ENCODE measurements at regions not wholly inside any gene's neighbourhood (a gene's known extent, or its start where the extent isn't known, plus 50 kb on each side); places are given as distances from the start of the nearest gene placed in this dataset.

DNA sequence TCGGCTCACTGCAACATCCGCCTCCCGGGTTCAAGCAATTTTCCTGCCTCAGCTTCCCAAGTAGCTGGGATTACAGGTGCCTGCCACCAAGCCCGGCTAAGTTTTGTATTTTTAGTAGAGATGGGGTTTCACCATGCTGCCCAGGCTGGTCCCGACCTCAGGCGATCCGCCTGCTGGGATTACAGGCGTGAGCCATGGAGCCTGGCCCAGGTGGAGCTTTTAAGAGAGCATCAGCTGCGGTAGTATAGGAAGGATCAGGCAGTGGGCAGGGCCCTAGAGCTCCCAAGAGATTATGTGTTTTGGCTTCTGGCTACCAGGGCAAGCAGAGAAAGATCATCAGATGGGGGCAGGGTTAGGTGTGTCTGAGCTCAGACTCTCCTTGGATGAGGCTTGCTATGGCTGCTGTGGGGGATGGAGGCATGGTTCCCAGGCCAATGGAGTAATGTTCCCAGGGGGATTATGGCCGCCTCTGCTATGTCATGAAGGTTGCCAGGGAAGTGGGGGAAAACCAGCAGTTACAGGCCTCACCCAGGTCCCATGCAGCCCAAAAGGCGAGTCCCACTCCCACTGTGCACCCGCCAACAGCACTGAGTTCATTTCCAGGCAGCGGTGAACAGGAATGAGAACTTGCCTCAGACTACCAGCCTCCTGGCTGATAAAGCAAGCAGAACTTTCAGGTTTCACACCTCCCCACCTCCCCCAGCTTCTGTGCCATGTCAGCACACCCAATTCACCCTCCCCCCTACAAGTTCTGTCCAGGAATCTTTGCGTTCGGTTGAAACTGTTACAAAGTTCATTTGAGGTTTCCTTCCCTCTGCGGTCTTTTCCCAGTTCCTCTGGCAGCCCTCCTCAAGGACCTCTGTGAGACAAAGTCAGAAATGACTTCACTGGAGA, 507.6 kb downstream of the SPATA31D1 start:
- Histone ChIP-seq H3K27ac (no peak overlapping the region), H3K36me3 (no peaks in the 10 kb centered on the region), H3K9me3 (no peaks in the 10 kb centered on the region), H3K4me3 (no peak overlapping the region), H3K27me3 (ENCODE audit: low read depth) (no peaks in the 10 kb centered on the region), H3K4me1 (no peaks in the 10 kb centered on the region)
- TF ChIP-seq, protein P1, sequence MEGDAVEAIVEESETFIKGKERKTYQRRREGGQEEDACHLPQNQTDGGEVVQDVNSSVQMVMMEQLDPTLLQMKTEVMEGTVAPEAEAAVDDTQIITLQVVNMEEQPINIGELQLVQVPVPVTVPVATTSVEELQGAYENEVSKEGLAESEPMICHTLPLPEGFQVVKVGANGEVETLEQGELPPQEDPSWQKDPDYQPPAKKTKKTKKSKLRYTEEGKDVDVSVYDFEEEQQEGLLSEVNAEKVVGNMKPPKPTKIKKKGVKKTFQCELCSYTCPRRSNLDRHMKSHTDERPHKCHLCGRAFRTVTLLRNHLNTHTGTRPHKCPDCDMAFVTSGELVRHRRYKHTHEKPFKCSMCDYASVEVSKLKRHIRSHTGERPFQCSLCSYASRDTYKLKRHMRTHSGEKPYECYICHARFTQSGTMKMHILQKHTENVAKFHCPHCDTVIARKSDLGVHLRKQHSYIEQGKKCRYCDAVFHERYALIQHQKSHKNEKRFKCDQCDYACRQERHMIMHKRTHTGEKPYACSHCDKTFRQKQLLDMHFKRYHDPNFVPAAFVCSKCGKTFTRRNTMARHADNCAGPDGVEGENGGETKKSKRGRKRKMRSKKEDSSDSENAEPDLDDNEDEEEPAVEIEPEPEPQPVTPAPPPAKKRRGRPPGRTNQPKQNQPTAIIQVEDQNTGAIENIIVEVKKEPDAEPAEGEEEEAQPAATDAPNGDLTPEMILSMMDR (IDR thresholded peaks at IDR 0.05): no peak
- DNase-seq (no peak), ATAC-seq (no peak)
- intact Hi-C loops (cut with DNase I): no loop called here

DNA sequence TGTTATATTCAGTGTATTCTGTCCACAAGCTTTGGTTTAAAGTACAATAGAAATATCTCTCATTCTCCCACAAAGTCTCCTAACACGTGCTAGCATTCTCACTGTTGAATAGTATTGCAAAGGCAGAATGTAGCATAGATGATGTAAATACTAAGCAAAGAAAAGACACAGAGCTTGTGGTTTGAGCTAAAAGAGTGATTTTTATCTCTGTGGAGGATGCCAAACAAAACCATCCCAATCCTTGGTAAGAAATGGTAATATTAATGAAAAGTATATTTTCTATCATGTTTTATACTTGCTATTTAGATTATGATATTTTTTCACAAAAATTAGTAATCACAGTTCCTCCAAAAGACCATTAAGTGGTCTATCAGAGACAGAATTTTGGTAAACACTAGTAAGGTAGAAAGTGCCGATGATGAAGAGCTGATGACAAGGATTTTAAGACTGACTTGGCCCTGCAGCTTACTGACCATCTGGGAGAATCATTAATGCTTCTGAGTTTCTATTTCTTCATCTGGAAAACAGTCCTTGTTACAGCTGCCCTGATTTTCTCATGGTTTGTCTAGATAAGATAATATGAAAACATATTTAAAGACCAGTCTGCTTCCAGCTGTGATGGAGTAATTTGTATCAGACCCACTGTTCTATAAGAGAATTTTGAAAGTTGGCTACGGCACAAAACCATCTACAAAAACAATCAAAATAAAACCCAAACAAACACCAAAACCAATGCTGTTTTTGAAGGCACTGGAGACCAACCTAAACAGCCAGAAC, 510.2 kb downstream of the SPATA31D1 start:
- H3K27ac ChIP-seq: no peak overlapping the region
- TF ChIP-seq, protein P1 (IDR thresholded peaks at IDR 0.05): no peak
- H3K9me3 ChIP-seq: no peaks in the 10 kb centered on the region
- H3K36me3 ChIP-seq: no peaks in the 10 kb centered on the region
- ATAC-seq (no peak), DNase-seq (no peak)
- no peaks in the 10 kb centered on the region for H3K27me3 ChIP-seq (ENCODE audit: low read depth)
- intact Hi-C loops (cut with DNase I): no loop called here
- no peak overlapping the region for H3K4me3 ChIP-seq
- no peaks in the 10 kb centered on the region for H3K4me1 ChIP-seq

DNA sequence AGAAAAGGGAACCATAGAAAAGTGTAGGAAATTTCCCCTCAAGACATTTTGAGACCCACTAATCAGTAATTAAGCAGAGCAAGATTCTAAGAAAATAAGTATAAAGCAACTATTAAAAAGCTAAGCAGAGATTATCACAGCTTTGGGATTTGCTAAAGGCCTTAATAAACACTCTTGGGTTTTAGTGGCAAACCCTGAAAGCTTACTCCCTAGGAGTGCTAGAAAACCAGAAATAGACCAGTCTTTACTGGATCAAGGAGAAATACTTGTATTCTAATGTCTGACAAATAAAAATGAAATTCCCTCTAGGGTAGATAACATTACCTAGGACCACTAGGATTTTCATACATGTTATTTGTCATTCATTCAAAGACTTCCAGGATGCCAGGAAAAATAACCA, 510.8 kb downstream of the SPATA31D1 start:
- Histone ChIP-seq H3K4me1 (no peaks in the 10 kb centered on the region), H3K27ac (no peak overlapping the region), H3K9me3 (no peaks in the 10 kb centered on the region), H3K36me3 (no peaks in the 10 kb centered on the region), H3K27me3 (ENCODE audit: low read depth) (no peaks in the 10 kb centered on the region), H3K4me3 (no peak overlapping the region)
- ATAC-seq (no peak), DNase-seq (no peak)
- TF ChIP-seq, protein P1 (IDR thresholded peaks at IDR 0.05): no peak
- intact Hi-C loops (cut with DNase I): no loop called here

DNA sequence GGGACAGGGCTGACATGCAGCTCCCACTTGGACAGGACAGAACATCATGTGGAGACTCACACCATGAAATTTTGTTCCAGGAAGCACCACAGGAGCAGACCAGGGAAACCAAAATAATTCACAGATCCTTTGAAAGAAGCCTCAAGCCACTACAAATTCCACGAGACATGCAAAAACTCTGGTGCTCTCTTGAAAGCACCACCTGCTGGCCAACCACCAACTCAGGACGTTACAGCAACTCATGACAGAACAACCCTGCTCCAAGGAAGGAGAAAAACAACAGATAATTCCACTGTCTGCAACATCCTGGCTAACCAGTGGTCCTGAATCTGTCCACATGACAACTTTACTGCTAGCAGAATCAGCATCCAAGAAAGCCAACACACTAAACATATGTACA, 516.0 kb downstream of the SPATA31D1 start:
- H3K4me1 ChIP-seq: no peaks in the 10 kb centered on the region
- DNase-seq: no peak
- ATAC-seq: no peak
- TF ChIP-seq, protein P1 (IDR thresholded peaks at IDR 0.05): no peak
- no peak overlapping the region for H3K4me3 ChIP-seq
- no peaks in the 10 kb centered on the region for H3K36me3 ChIP-seq
- H3K27ac ChIP-seq: no peak overlapping the region
- H3K9me3 ChIP-seq: peaks cover 9% of the 10 kb centered on the region
- intact Hi-C loops (cut with DNase I): no loop called here
- H3K27me3 ChIP-seq (ENCODE audit: low read depth): no peaks in the 10 kb centered on the region

DNA sequence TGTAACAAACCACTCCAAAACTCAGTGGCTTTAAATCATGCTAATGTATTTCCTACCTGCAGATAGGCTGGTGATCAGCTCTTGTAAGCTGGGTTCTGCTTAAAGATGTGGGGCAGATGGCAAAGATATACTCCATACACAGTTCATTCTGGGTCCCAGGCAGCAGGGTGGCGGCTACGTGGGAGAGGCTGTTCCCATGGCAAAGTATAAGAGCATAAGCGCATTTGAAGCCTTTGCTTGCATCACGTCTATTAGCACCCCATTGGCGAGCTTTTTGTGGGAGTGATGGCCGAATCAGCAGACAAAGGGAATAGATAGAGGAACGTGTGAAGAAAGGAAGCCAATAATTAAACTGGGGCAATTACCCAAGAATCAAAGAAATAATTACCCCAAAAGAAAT, 523.1 kb downstream of the SPATA31D1 start:
- no peak for DNase-seq
- Histone ChIP-seq H3K4me3 (no peak overlapping the region), H3K36me3 (no peaks in the 10 kb centered on the region), H3K9me3 (no peaks in the 10 kb centered on the region), H3K27ac (no peak overlapping the region), H3K4me1 (peaks cover 25% of the 10 kb centered on the region), H3K27me3 (ENCODE audit: low read depth) (no peaks in the 10 kb centered on the region)
- ATAC-seq: no peak
- intact Hi-C loops (cut with DNase I): no loop called here
- TF ChIP-seq, protein P1 (IDR thresholded peaks at IDR 0.05): no peak

Data from lower lobe of right lung (tissue), 2 donors.